PC-3 (cell line): ENCODE measurements at regions not wholly inside any gene's neighbourhood (a gene's known extent, or its start where the extent isn't known, plus 50 kb on each side); places are given as distances from the start of the nearest gene placed in this dataset.

Source experiments
- ATAC-seq: fragments of 200-7000 bp; cut with Tn5 transposase; 2 replicates; pipeline ENCODE4 v1.9.1; 2020; ENCODE audit warnings: mild to moderate bottlenecking, moderate library complexity
- BruUV-seq: library from RNA; stranded (reverse); fragments of 400-500 nt; replicated peaks from 2 replicates; lab custom pipeline; 2021; lab: Mats Ljungman, UMichigan
- CTCF ChIA-PET: fragments of 300-600 bp; sonication (Branson Sonifier 250); formaldehyde crosslinking; loops from one replicate; lab custom pipeline; 2022; ENCODE audit warnings: antibody characterized with exemption; lab: Charles Lee
- POLR2A ChIA-PET: fragments of 300-600 bp; sonication (Branson Sonifier 250); formaldehyde crosslinking; loops from one replicate; lab custom pipeline; 2022; ENCODE audit warnings: antibody characterized with exemption; ENCODE audit not compliant: unreplicated experiment; lab: Charles Lee
- DNase-seq: peaks from one replicate; pipeline ENCODE4 v3.0.0-alpha.2; 2015
- H2AFZ ChIP-seq: fragments of 300-600 bp; sonication (generic); 2 replicates; pipeline ENCODE4 v1.6.0; 2016; ENCODE audit warnings: antibody characterized with exemption, low read length
- H3F3A ChIP-seq: fragments of 300-600 bp; sonication (generic); one replicate; pipeline ENCODE4 v1.6.0; 2017; ENCODE audit warnings: antibody characterized with exemption, low read length, control low read depth, mild to moderate bottlenecking; ENCODE audit not compliant: unreplicated experiment
- H3K27ac ChIP-seq: fragments of 300-600 bp; sonication (generic); 2 replicates; pipeline ENCODE4 v1.5.1; 2016; ENCODE audit warnings: mild to moderate bottlenecking, low read length
- H3K27me3 ChIP-seq: fragments of 300-600 bp; sonication (generic); 2 replicates; pipeline ENCODE4 v1.6.1; 2016; ENCODE audit warnings: low read length, mixed read lengths
- H3K36me3 ChIP-seq: fragments of 300-600 bp; sonication (generic); 2 replicates; pipeline ENCODE4 v1.6.1; 2016; ENCODE audit warnings: low read depth, mixed run types, low read length, mixed read lengths
- H3K4me1 ChIP-seq: fragments of 300-600 bp; sonication (generic); 2 replicates; pipeline ENCODE4 v1.5.1; 2016; ENCODE audit warnings: low read length; ENCODE audit not compliant: insufficient read depth
- H3K4me2 ChIP-seq: fragments of 300-600 bp; sonication (generic); 2 replicates; pipeline ENCODE4 v1.6.0; 2016; ENCODE audit warnings: low read length
- H3K4me3 ChIP-seq: fragments of 300-600 bp; sonication (generic); 2 replicates; pipeline ENCODE4 v1.5.1; 2016; ENCODE audit warnings: mild to moderate bottlenecking, low read length, mixed read lengths
- H3K79me2 ChIP-seq: fragments of 300-600 bp; sonication (generic); 2 replicates; pipeline ENCODE4 v1.6.1; 2017; ENCODE audit warnings: low read length, mixed read lengths
- H3K9ac ChIP-seq: fragments of 300-600 bp; sonication (generic); 2 replicates; pipeline ENCODE4 v1.6.0; 2016; ENCODE audit warnings: mild to moderate bottlenecking, low read length
- H3K9me2 ChIP-seq: fragments of 300-600 bp; sonication (generic); replicated peaks from 2 replicates; pipeline ENCODE4 v1.6.1; 2016; ENCODE audit warnings: mixed run types, low read length, mixed read lengths
- H3K9me3 ChIP-seq: fragments of 300-600 bp; sonication (generic); 2 replicates; pipeline ENCODE4 v1.6.1; 2016; ENCODE audit warnings: low read length, mixed read lengths
- H4K20me1 ChIP-seq: fragments of 300-600 bp; sonication (generic); 2 replicates; pipeline ENCODE4 v1.6.1; 2016; ENCODE audit warnings: low read length, mixed read lengths
- EZH2 ChIP-seq: fragments of 300-600 bp; sonication (generic); IDR thresholded peaks from one replicate; pipeline ENCODE4 v1.6.1; 2017; ENCODE audit warnings: antibody characterized with exemption, mild to moderate bottlenecking, low read length; ENCODE audit not compliant: unreplicated experiment
- EZH2phosphoT487 ChIP-seq: fragments of 300-600 bp; sonication (generic); IDR thresholded peaks from 2 replicates; pipeline ENCODE4 v1.6.1; 2018; ENCODE audit warnings: mild to moderate bottlenecking, antibody characterized with exemption, low read length, borderline replicate concordance
- intact Hi-C: fragments of 100-400 bp; cut with micrococcal nuclease; formaldehyde crosslinking; loops from 2 replicates; pipeline ENCODE4 v1.9.0; 2023
- TF ChIP-seq, protein P1 (sequence below): fragments of 300-600 bp; sonication (generic); conservative IDR thresholded peaks from 2 replicates; pipeline ENCODE4 v1.5.1; 2017; ENCODE audit warnings: antibody characterized with exemption, low read depth, mild to moderate bottlenecking, low read length

DNA sequence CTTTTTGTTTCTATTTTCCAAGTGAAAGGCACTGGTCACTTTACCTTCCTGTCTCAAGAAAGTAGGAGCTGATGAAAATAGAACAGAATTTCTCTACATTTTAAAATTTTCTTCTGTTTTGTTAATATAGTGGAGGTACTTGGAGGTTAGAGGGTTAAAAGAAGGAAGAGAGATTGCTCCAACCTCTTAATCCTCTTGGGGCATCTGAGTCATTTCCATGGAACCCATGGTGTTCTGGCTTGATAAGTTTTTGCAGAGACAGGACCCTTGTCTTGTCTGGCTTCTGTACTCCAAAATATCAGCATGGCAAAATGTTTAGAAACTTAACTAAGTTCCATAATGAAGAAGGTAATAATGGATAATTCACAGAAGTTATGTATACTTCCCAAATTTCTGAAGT is 727.2 kb downstream of the C4orf33 start:
- POLR2A ChIA-PET = no interaction called here
- intact Hi-C loops = no loop called here
- Histone ChIP-seq H3K27ac (no peak overlapping the region), H3K9me2 (no peaks in the 10 kb centered on the region), H3K27me3 (no peaks in the 10 kb centered on the region), H3K9ac (no peak overlapping the region), H3K4me2 (no peak overlapping the region), H3K36me3 (no peaks in the 10 kb centered on the region), H4K20me1 (no peaks in the 10 kb centered on the region), H3K79me2 (no peaks in the 10 kb centered on the region), H2AFZ (no peak overlapping the region), H3K9me3 (no peaks in the 10 kb centered on the region), H3F3A (no peaks in the 10 kb centered on the region), H3K4me1 (peaks cover 8% of the 10 kb centered on the region), H3K4me3 (no peak overlapping the region)
- no peak for DNase-seq
- TF ChIP-seq EZH2phosphoT487 (no peak), EZH2 (no peak)
- TF ChIP-seq, protein P1, sequence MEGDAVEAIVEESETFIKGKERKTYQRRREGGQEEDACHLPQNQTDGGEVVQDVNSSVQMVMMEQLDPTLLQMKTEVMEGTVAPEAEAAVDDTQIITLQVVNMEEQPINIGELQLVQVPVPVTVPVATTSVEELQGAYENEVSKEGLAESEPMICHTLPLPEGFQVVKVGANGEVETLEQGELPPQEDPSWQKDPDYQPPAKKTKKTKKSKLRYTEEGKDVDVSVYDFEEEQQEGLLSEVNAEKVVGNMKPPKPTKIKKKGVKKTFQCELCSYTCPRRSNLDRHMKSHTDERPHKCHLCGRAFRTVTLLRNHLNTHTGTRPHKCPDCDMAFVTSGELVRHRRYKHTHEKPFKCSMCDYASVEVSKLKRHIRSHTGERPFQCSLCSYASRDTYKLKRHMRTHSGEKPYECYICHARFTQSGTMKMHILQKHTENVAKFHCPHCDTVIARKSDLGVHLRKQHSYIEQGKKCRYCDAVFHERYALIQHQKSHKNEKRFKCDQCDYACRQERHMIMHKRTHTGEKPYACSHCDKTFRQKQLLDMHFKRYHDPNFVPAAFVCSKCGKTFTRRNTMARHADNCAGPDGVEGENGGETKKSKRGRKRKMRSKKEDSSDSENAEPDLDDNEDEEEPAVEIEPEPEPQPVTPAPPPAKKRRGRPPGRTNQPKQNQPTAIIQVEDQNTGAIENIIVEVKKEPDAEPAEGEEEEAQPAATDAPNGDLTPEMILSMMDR = no peak
- CTCF ChIA-PET = no interaction called here
- no peak for ATAC-seq
- BruUV-seq = no TSS peak

DNA sequence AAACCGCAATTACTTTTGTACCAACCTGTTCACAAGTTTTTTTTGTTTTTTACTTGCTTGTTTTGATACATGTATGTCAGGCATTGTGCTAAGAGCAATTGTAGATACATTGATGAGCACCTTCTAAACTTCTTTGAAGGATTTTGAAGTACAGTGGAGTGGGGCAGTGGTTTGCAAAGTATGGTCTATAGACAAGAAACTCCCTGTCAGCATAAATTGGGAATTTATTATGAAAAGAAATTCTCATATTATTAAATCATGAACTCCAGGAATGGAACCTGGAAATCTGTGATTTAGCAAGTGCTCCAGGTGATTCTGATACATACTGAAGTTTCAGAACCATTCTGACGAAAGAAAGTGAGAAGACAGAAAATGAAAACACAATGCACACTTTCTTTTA is 733.4 kb downstream of the C4orf33 start:
- Histone ChIP-seq H3K79me2 (no peaks in the 10 kb centered on the region), H3K9ac (no peak overlapping the region), H4K20me1 (no peaks in the 10 kb centered on the region), H3K4me1 (no peaks in the 10 kb centered on the region; the same call in 1 of the 2 replicates), H3K4me2 (no peak overlapping the region), H3K4me3 (no peak overlapping the region), H3K9me3 (no peaks in the 10 kb centered on the region), H3F3A (no peaks in the 10 kb centered on the region), H3K27ac (no peak overlapping the region), H3K27me3 (no peaks in the 10 kb centered on the region), H3K9me2 (no peaks in the 10 kb centered on the region), H3K36me3 (no peaks in the 10 kb centered on the region), H2AFZ (no peak overlapping the region)
- POLR2A ChIA-PET = no interaction called here
- DNase-seq (no peak), ATAC-seq (no peak)
- no TSS peak for BruUV-seq
- intact Hi-C loops = loop anchor here (1.0 kb wide), 1 partner anchor 83 kb away; no protein-coding TSS in a partner anchor
- CTCF ChIA-PET = no interaction called here
- TF ChIP-seq, protein P1 = no peak
- no peak for TF ChIP-seq EZH2phosphoT487
- TF ChIP-seq EZH2 = no peak

DNA sequence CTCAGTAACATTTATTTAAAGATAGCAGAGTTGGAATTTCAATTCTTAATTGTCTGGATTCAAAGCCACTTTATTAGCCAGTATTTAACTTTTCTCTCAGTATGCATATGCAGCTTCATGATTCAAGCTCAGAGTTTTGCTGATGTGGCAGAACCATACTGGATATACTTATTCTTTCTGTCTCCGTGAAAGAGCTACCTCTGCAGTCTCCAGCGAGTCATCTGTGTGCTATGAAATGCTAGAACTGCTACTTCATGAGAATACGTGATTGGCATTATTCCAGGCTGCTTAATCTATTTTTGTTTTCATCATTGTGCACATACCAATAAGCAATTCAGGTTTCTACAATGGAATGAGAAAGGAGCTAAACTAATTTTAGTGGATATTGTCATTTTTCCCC is 743.7 kb downstream of the C4orf33 start:
- H3K9ac ChIP-seq = no peak overlapping the region
- ATAC-seq (no peak), DNase-seq (no peak)
- H3F3A ChIP-seq = no peaks in the 10 kb centered on the region
- H3K36me3 ChIP-seq = no peaks in the 10 kb centered on the region
- no peaks in the 10 kb centered on the region for H4K20me1 ChIP-seq
- H3K9me2 ChIP-seq = no peaks in the 10 kb centered on the region
- no peak overlapping the region for H3K4me2 ChIP-seq
- H3K27ac ChIP-seq = no peak overlapping the region
- no peaks in the 10 kb centered on the region for H3K79me2 ChIP-seq
- no peak overlapping the region for H2AFZ ChIP-seq
- no peaks in the 10 kb centered on the region for H3K27me3 ChIP-seq
- no peaks in the 10 kb centered on the region for H3K4me1 ChIP-seq
- TF ChIP-seq EZH2 (no peak), EZH2phosphoT487 (no peak)
- TF ChIP-seq, protein P1 = no peak
- ChIA-PET POLR2A (no interaction called here), CTCF (no interaction called here)
- BruUV-seq = no TSS peak
- no peaks in the 10 kb centered on the region for H3K9me3 ChIP-seq
- intact Hi-C loops = no loop called here
- no peak overlapping the region for H3K4me3 ChIP-seq
